CD4-positive, alpha-beta T cell (primary cell): ENCODE measurements at regions not wholly inside any gene's neighbourhood (a gene's known extent, or its start where the extent isn't known, plus 50 kb on each side); places are given as distances from the start of the nearest gene placed in this dataset.
"Not testable (repeated sequence)": the region's sequence is repeated elsewhere in the genome, so short reads cannot be mapped to it uniquely, and the experiment has no call there.

Experiments used
- ATAC-seq: fragments of 200-7000 bp; cut with Tn5 transposase; one replicate; pipeline ENCODE4 v1.10.0; 2022; ENCODE audit warnings: mild to moderate bottlenecking; ENCODE audit not compliant: poor library complexity
- CTCF ChIA-PET: fragments of 350-600 bp; sonication (Branson Sonifier 250); formaldehyde crosslinking; loops from one replicate; lab custom pipeline; 2021; ENCODE audit warnings: antibody characterized with exemption, inconsistent platforms; lab: Charles Lee
- POLR2A ChIA-PET: fragments of 350-600 bp; sonication (Branson Sonifier 250); formaldehyde crosslinking; loops from one replicate; lab custom pipeline; 2021; ENCODE audit warnings: antibody characterized with exemption, inconsistent platforms; lab: Charles Lee
- DNase-seq, 14 experiments: peaks; one replicate each; pipeline ENCODE4 v3.0.0-alpha.2; 2013 to 2020; ENCODE audit warnings: mixed read lengths in 2 of 14
- H3K27ac ChIP-seq, 2 donors: one replicate each; pipeline versions ENCODE4 v1.5.1 to v1.7.0; 2013; ENCODE audit warnings: low read length in 2 of 2, low read depth in 1 of 2, mild to moderate bottlenecking in 1 of 2
- H3K27me3 ChIP-seq, 2 experiments: 1 replicate in 1 of 2; 2 replicates in 1 of 2; pipeline versions ENCODE4 v1.6.1 to v1.7.0; 2013; ENCODE audit warnings: low read length in 2 of 2, control low read depth in 1 of 2, mild to moderate bottlenecking in 1 of 2, moderate library complexity in 1 of 2; ENCODE audit not compliant: insufficient read depth in 2 of 2, control insufficient read depth in 1 of 2
- H3K36me3 ChIP-seq: one replicate; pipeline ENCODE4 v1.6.1; 2013; ENCODE audit warnings: low read length, control low read depth; ENCODE audit not compliant: insufficient read depth
- H3K4me1 ChIP-seq: one replicate; pipeline ENCODE4 v1.6.1; 2013; ENCODE audit warnings: low read length, control low read depth; ENCODE audit not compliant: insufficient read depth
- H3K4me3 ChIP-seq: one replicate; pipeline ENCODE4 v1.5.1; 2013; ENCODE audit warnings: mild to moderate bottlenecking, low read length, moderate library complexity
- H3K9me3 ChIP-seq, 2 experiments: 1 replicate in 1 of 2; 2 replicates in 1 of 2; pipeline versions ENCODE4 v1.6.1 to v1.7.0; 2013; ENCODE audit warnings: low read length in 2 of 2, mild to moderate bottlenecking in 2 of 2, control low read depth in 1 of 2, moderate library complexity in 1 of 2; ENCODE audit not compliant: control insufficient read depth in 1 of 2, insufficient read depth in 1 of 2
- H3K27ac Mint-ChIP-seq: one replicate; pipeline ENCODE4 v1.8.0; 2020; ENCODE audit warnings: mixed read lengths
- H3K27me3 Mint-ChIP-seq: one replicate; pipeline ENCODE4 v1.8.0; 2021; ENCODE audit warnings: mixed read lengths
- H3K36me3 Mint-ChIP-seq: one replicate; pipeline ENCODE4 v1.8.0; 2021; ENCODE audit warnings: low read depth, mixed read lengths
- H3K4me1 Mint-ChIP-seq: one replicate; pipeline ENCODE4 v1.8.0; 2021; ENCODE audit warnings: low read depth, mixed read lengths
- H3K4me3 Mint-ChIP-seq: one replicate; pipeline ENCODE4 v1.8.0; 2020; ENCODE audit warnings: mild to moderate bottlenecking, mixed read lengths
- H3K9me3 Mint-ChIP-seq: one replicate; pipeline ENCODE4 v1.8.0; 2020; ENCODE audit warnings: mixed read lengths
- intact Hi-C, 2 experiments: fragments of 100-400 bp; cut with DNase I in 1 of 2; cut with micrococcal nuclease in 1 of 2; formaldehyde crosslinking; loops; one replicate each; pipeline versions ENCODE4 v1.15.1 to v1.9.0; 2023 to 2025; cut with DNase I, micrococcal nuclease

DNA sequence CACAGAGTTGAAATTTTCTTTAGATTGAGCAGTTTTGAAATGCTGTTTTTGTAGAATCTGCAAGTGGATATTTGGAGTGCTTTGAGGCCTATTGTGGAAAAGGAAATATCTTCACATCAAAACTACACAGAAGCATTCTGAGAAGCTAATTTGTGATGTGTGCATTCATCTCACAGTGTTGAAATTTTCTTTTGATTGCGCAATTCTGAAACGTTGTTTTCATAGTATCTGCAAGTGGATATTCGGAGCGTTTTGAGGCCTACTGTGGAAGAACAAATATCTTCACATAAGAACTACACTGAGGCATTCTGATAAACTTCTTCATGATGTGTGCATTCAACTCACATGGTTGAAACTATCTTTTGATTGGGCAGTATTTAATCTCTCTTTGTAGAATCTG, 3143.4 kb upstream of the OR11H1 start:
- H3K4me3 Mint-ChIP-seq, CTCF ChIA-PET, ATAC-seq, DNase-seq, H3K27ac ChIP-seq, H3K36me3 Mint-ChIP-seq, H3K27me3 ChIP-seq, H3K27ac Mint-ChIP-seq, H3K27me3 Mint-ChIP-seq, H3K9me3 ChIP-seq, H3K4me1 ChIP-seq, H3K36me3 ChIP-seq, intact Hi-C loops, H3K4me1 Mint-ChIP-seq, POLR2A ChIA-PET, H3K4me3 ChIP-seq: not testable (repeated sequence)
- peaks cover 11% of the 10 kb centered on the region for H3K9me3 Mint-ChIP-seq

DNA sequence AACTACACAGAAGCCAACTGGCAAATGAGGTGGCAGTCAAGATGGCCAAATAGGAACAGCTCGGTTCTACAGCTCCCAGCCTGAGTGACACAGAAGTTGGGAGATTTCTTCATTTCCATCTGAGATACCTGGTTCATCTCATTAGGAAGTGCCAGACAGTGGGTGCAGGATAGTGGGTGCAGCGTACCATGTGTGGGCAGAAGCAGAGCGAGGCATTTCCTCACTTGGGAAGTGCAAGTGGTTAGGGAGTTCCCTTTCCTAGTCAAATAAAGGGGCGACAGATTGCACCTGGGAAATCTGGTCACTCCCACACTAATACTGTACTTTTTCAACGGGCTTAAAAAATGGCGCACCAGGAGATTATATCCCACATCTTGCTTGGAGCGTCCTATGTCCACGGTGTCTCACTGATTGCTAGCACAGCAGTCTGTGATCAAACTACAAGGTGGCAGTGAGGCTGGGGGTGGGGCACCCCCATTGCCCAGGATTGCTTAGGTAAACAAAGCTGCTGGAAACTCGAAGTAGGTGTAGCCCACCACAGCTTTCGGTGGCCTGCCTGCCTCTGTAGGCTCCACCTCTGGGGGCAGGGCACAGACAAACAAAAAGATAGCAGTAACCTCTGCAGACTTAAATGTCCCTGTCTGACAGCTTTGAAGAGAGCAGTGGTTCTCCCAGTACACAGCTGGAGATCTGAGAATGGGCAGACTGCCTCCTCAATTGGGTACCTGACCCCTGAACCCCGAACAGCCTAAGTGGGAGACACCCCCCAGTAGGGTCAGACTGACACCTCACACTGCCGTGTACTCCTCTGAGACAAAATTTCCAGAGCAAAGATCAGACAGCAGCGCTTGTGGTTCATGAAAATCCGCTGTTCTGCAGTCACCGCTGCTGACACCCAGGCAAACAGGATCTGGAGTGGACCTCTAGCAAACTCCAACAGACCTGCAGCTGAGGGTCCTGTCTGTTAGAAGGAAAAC, 3138.9 kb upstream of the OR11H1 start:
- H3K4me3 ChIP-seq, H3K27ac ChIP-seq, H3K4me1 Mint-ChIP-seq, H3K4me1 ChIP-seq, H3K27me3 ChIP-seq, H3K36me3 Mint-ChIP-seq, H3K4me3 Mint-ChIP-seq, H3K36me3 ChIP-seq, POLR2A ChIA-PET, H3K27ac Mint-ChIP-seq, CTCF ChIA-PET, H3K27me3 Mint-ChIP-seq, ATAC-seq, intact Hi-C loops, H3K9me3 ChIP-seq: not testable (repeated sequence)
- H3K9me3 Mint-ChIP-seq: peaks cover 19% of the 10 kb centered on the region
- DNase-seq: peak in 1 of 14 experiments; percentile 21

DNA sequence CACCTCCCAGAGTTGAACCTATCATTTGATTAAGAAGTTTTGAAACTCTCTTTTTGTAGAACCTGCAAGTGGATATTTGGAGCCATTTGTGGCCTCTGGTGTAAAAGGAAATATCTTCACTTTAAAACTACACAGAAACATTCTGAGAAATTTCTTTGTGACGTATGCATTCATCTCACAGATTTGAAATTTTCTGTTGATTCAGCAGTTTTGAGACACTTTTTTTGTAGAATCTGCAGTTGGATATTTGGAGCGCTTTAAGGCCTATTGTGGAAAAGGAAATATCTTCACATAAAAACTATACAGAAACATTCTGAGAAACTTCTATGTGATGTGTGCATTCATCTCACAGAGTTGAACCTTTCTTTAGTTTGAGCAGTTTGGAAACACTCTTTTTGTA, 3130.7 kb upstream of the OR11H1 start:
- H3K9me3 ChIP-seq, intact Hi-C loops, H3K36me3 Mint-ChIP-seq, H3K27me3 ChIP-seq, DNase-seq, ATAC-seq, H3K36me3 ChIP-seq, H3K9me3 Mint-ChIP-seq, H3K27me3 Mint-ChIP-seq, H3K4me3 Mint-ChIP-seq, H3K4me1 Mint-ChIP-seq, H3K4me1 ChIP-seq, H3K4me3 ChIP-seq, POLR2A ChIA-PET, H3K27ac ChIP-seq, H3K27ac Mint-ChIP-seq, CTCF ChIA-PET: not testable (repeated sequence)

DNA sequence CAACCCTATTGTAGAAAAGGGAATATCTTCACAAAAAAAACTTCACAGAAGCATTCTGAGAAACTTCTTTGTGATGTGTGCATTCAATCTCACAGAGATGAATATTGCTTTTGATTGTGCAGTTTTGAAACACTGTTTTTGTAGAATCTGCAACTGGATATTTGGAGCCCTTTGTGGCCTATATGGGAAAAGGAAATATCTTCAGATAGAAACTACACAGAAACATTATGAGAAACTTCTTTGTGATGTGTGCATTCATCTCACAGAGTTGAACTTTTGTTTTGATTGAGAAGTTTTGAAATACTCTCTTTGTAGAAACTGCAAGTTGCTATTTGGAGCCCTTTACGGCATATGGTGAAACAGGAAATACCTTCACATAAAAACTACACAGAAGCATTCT, 3126.1 kb upstream of the OR11H1 start:
- H3K27ac Mint-ChIP-seq, ATAC-seq, H3K36me3 ChIP-seq, H3K4me1 ChIP-seq, H3K4me3 Mint-ChIP-seq, CTCF ChIA-PET, POLR2A ChIA-PET, H3K9me3 ChIP-seq, intact Hi-C loops, H3K27me3 Mint-ChIP-seq, DNase-seq, H3K36me3 Mint-ChIP-seq, H3K27ac ChIP-seq, H3K27me3 ChIP-seq, H3K4me3 ChIP-seq: not testable (repeated sequence)
- H3K9me3 Mint-ChIP-seq: peaks cover 18% of the 10 kb centered on the region
- peaks cover 12% of the 10 kb centered on the region for H3K4me1 Mint-ChIP-seq

DNA sequence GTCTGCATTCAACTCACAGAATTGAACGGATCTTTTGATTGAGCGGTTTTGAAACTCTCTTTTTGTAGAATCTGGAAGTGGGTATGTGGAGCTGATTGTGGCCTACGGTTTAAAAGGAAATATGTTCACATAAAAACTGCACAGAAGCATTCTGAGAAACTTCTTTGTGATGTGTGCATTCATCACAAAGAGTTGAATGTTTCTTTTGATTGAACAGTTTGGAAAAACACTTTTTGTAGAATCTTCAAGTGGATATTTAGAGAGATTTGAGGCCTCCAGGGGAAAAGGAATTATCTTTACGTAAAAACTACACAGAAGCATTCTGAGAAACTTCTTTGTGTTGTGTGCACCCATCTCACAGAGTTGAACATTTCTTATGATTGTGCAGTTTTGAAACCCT, 3125.5 kb upstream of the OR11H1 start:
- CTCF ChIA-PET, DNase-seq, H3K36me3 ChIP-seq, H3K9me3 ChIP-seq, H3K4me1 ChIP-seq, H3K27ac ChIP-seq, H3K4me3 Mint-ChIP-seq, H3K27me3 ChIP-seq, ATAC-seq, POLR2A ChIA-PET, H3K4me3 ChIP-seq, H3K27me3 Mint-ChIP-seq, H3K36me3 Mint-ChIP-seq, H3K27ac Mint-ChIP-seq, intact Hi-C loops: not testable (repeated sequence)
- Mint-ChIP-seq H3K9me3 (peaks cover 15% of the 10 kb centered on the region), H3K4me1 (peaks cover 12% of the 10 kb centered on the region)

DNA sequence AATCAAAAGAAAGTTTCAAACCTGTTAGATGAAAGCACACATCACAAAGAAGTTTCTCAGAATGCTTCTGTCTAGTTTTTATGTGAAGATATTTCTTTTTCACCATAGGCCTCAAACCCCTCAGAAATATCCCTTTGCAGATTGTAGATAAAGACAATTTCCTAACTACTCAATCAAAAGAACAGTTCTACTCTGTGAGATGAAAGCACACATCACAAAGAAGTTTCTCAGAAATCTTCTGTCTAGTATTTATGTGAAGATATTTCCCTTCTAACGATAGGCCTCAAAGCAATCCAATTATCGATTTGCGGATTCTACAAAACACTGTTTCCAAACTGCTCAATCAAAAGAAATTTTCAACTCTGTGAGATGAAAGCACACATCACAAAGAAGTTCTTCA, 3092.1 kb upstream of the OR11H1 start:
- H3K9me3 ChIP-seq, H3K27me3 ChIP-seq, H3K4me1 Mint-ChIP-seq, POLR2A ChIA-PET, ATAC-seq, DNase-seq, CTCF ChIA-PET, H3K4me1 ChIP-seq, intact Hi-C loops, H3K27ac Mint-ChIP-seq, H3K27me3 Mint-ChIP-seq, H3K4me3 ChIP-seq, H3K4me3 Mint-ChIP-seq, H3K27ac ChIP-seq, H3K36me3 ChIP-seq: not testable (repeated sequence)
- Mint-ChIP-seq H3K9me3 (peaks cover 12% of the 10 kb centered on the region), H3K36me3 (peaks cover 12% of the 10 kb centered on the region)
